GM23338 (cell line): ENCODE measurements at regions not wholly inside any gene's neighbourhood (a gene's known extent, or its start where the extent isn't known, plus 50 kb on each side); places are given as distances from the start of the nearest gene placed in this dataset.

Experiments
- ATAC-seq: fragments of 200-7000 bp; cut with Tn5 transposase; 3 replicates; pipeline ENCODE4 v1.9.1; 2020
- DNase-seq: peaks from one replicate; pipeline ENCODE4 v3.0.0-alpha.2; 2015; ENCODE audit warnings: low spot score
- H2AFZ ChIP-seq: fragments of 200-600 bp; sonication (generic); 2 replicates; pipeline ENCODE4 v1.8.0; 2016; ENCODE audit warnings: antibody characterized with exemption, mild to moderate bottlenecking, moderate library complexity
- H3F3A ChIP-seq: fragments of 200-600 bp; sonication (generic); replicated peaks from 2 replicates; pipeline ENCODE4 v1.8.0; 2017; ENCODE audit warnings: antibody characterized with exemption, mixed run types, low read depth
- H3K27ac ChIP-seq: fragments of 200-600 bp; sonication (generic); 2 replicates; pipeline ENCODE4 v1.6.1; 2016; ENCODE audit warnings: low read depth
- H3K27me3 ChIP-seq: fragments of 200-600 bp; sonication (generic); 2 replicates; pipeline ENCODE4 v1.8.0; 2016; ENCODE audit warnings: mild to moderate bottlenecking, mixed run types, moderate library complexity; ENCODE audit not compliant: insufficient read depth
- H3K36me3 ChIP-seq: fragments of 200-600 bp; sonication (generic); 2 replicates; pipeline ENCODE4 v1.8.0; 2016; ENCODE audit warnings: mild to moderate bottlenecking; ENCODE audit not compliant: insufficient read depth
- H3K4me1 ChIP-seq: fragments of 200-600 bp; sonication (generic); 2 replicates; pipeline ENCODE4 v1.8.0; 2016; ENCODE audit warnings: mild to moderate bottlenecking, moderate library complexity; ENCODE audit not compliant: insufficient read depth
- H3K4me2 ChIP-seq: fragments of 200-600 bp; sonication (generic); 2 replicates; pipeline ENCODE4 v1.7.1; 2017; ENCODE audit warnings: mixed run types
- H3K4me3 ChIP-seq: fragments of 200-600 bp; sonication (generic); 2 replicates; pipeline ENCODE4 v1.6.1; 2016; ENCODE audit warnings: mixed run types
- H3K79me2 ChIP-seq: fragments of 200-600 bp; sonication (generic); replicated peaks from 2 replicates; pipeline ENCODE4 v1.8.0; 2017; ENCODE audit warnings: mild to moderate bottlenecking; ENCODE audit not compliant: insufficient read depth
- H3K9me2 ChIP-seq: fragments of 200-600 bp; sonication (generic); 2 replicates; pipeline ENCODE4 v1.8.0; 2017; ENCODE audit not compliant: insufficient read depth
- H4K20me1 ChIP-seq: fragments of 200-600 bp; sonication (generic); replicated peaks from 2 replicates; pipeline ENCODE4 v1.8.0; 2017; ENCODE audit warnings: mild to moderate bottlenecking; ENCODE audit not compliant: insufficient read depth
- H3K27ac Mint-ChIP-seq: 2 replicates; pipeline ENCODE4 v1.8.0; 2020; ENCODE audit warnings: inconsistent platforms, mild to moderate bottlenecking, moderate library complexity, mixed read lengths
- H3K27me3 Mint-ChIP-seq: 3 replicates; pipeline ENCODE4 v1.8.0; 2022; ENCODE audit warnings: low read depth, mild to moderate bottlenecking, moderate library complexity, mixed read lengths, inconsistent platforms; ENCODE audit not compliant: insufficient read depth, poor library complexity
- H3K36me3 Mint-ChIP-seq: 3 replicates; pipeline ENCODE4 v1.8.0; 2021; ENCODE audit warnings: low read depth, mild to moderate bottlenecking, inconsistent platforms, moderate library complexity, mixed read lengths
- H3K4me1 Mint-ChIP-seq: 3 replicates; pipeline ENCODE4 v1.8.0; 2020; ENCODE audit warnings: mild to moderate bottlenecking, inconsistent platforms, mixed read lengths
- H3K4me3 Mint-ChIP-seq: 3 replicates; pipeline ENCODE4 v1.8.0; 2021; ENCODE audit warnings: moderate library complexity, mild to moderate bottlenecking, inconsistent platforms, mixed read lengths
- H3K9me3 Mint-ChIP-seq: 3 replicates; pipeline ENCODE4 v1.8.0; 2020; ENCODE audit warnings: moderate library complexity, mild to moderate bottlenecking, inconsistent platforms, mixed read lengths
- EZH2 ChIP-seq: fragments of 200-600 bp; sonication (generic); IDR thresholded peaks from one replicate; pipeline ENCODE4 v1.8.0; 2017; ENCODE audit warnings: antibody characterized with exemption, mild to moderate bottlenecking, low read depth; ENCODE audit not compliant: unreplicated experiment
- JUNB ChIP-seq: IDR thresholded peaks from one replicate; pipeline ENCODE4 v1.6.1; 2016; ENCODE audit warnings: antibody characterized with exemption; ENCODE audit not compliant: unreplicated experiment
- NANOG ChIP-seq: IDR thresholded peaks from 2 replicates; pipeline ENCODE4 v1.6.1; 2016; ENCODE audit warnings: antibody characterized with exemption, borderline replicate concordance
- POLR2AphosphoS5 ChIP-seq: IDR thresholded peaks from 2 replicates; pipeline ENCODE4 v1.6.1; 2016; ENCODE audit warnings: antibody characterized with exemption, low read depth
- ZNF331 ChIP-seq: fragments of 250-450 bp; sonication (Bioruptor Pico); IDR thresholded peaks from 2 replicates; pipeline ENCODE4 v1.5.0; 2020; ENCODE audit warnings: low read depth, mild to moderate bottlenecking, moderate library complexity
- TF ChIP-seq, protein P1 (sequence below): fragments of 250-450 bp; sonication (Bioruptor Pico); IDR thresholded peaks from 2 replicates; pipeline ENCODE4 v1.5.0; 2020; ENCODE audit warnings: mild to moderate bottlenecking, moderate library complexity
- TF ChIP-seq, protein P2 (sequence below): IDR thresholded peaks from one replicate; pipeline ENCODE4 v1.6.1; 2018; ENCODE audit warnings: antibody characterized with exemption; ENCODE audit not compliant: unreplicated experiment

DNA sequence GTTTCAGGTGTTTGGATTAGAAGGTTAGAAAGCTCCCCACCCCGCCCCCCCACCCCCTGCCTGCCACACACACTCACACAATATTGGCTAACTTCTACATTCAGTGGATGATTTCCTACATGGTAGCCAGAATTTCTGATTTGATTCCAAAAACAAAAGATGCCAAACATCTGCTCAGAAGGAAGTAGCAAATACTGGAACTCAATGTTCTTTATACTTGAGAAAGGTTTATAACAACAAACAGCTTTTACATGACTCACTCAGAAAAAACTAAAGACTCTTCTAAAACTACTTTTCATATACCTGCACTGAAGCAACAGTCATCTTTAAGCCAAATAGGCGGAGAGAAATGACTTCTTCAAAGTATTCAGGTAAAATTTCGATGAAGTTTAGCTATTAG lies 750.5 kb upstream of the POU3F4 start (continued):
- TF ChIP-seq, protein P1, sequence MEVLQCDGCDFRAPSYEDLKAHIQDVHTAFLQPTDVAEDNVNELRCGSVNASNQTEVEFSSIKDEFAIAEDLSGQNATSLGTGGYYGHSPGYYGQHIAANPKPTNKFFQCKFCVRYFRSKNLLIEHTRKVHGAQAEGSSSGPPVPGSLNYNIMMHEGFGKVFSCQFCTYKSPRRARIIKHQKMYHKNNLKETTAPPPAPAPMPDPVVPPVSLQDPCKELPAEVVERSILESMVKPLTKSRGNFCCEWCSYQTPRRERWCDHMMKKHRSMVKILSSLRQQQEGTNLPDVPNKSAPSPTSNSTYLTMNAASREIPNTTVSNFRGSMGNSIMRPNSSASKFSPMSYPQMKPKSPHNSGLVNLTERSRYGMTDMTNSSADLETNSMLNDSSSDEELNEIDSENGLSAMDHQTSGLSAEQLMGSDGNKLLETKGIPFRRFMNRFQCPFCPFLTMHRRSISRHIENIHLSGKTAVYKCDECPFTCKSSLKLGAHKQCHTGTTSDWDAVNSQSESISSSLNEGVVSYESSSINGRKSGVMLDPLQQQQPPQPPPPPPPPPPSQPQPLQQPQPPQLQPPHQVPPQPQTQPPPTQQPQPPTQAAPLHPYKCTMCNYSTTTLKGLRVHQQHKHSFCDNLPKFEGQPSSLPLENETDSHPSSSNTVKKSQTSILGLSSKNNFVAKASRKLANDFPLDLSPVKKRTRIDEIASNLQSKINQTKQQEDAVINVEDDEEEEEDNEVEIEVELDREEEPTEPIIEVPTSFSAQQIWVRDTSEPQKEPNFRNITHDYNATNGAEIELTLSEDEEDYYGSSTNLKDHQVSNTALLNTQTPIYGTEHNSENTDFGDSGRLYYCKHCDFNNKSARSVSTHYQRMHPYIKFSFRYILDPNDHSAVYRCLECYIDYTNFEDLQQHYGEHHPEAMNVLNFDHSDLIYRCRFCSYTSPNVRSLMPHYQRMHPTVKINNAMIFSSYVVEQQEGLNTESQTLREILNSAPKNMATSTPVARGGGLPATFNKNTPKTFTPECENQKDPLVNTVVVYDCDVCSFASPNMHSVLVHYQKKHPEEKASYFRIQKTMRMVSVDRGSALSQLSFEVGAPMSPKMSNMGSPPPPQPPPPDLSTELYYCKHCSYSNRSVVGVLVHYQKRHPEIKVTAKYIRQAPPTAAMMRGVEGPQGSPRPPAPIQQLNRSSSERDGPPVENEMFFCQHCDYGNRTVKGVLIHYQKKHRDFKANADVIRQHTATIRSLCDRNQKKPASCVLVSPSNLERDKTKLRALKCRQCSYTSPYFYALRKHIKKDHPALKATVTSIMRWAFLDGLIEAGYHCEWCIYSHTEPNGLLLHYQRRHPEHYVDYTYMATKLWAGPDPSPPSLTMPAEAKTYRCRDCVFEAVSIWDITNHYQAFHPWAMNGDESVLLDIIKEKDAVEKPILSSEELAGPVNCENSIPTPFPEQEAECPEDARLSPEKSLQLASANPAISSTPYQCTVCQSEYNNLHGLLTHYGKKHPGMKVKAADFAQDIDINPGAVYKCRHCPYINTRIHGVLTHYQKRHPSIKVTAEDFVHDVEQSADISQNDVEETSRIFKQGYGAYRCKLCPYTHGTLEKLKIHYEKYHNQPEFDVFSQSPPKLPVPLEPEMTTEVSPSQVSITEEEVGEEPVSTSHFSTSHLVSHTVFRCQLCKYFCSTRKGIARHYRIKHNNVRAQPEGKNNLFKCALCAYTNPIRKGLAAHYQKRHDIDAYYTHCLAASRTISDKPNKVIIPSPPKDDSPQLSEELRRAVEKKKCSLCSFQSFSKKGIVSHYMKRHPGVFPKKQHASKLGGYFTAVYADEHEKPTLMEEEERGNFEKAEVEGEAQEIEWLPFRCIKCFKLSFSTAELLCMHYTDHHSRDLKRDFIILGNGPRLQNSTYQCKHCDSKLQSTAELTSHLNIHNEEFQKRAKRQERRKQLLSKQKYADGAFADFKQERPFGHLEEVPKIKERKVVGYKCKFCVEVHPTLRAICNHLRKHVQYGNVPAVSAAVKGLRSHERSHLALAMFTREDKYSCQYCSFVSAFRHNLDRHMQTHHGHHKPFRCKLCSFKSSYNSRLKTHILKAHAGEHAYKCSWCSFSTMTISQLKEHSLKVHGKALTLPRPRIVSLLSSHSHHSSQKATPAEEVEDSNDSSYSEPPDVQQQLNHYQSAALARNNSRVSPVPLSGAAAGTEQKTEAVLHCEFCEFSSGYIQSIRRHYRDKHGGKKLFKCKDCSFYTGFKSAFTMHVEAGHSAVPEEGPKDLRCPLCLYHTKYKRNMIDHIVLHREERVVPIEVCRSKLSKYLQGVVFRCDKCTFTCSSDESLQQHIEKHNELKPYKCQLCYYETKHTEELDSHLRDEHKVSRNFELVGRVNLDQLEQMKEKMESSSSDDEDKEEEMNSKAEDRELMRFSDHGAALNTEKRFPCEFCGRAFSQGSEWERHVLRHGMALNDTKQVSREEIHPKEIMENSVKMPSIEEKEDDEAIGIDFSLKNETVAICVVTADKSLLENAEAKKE: no peak

DNA sequence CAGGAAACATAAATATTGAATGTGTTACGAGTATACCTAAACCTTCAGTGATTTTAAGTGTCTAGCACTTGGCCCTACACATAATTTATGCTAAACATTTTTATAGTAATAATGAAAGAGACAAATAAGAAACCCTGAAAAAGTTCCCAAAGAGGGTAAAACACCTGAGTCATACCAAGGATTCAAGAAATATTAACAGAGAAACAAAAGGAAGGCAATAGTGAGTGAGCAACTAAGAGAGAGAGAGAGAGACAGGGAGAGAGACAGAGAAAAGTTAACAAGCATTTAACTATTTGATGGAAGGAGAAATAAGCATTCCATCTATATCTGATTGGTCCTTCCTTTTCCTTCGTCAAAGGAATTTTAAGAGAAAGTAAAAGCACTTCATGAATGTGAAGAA lies 743.6 kb upstream of the POU3F4 start:
- H2AFZ ChIP-seq: no peak overlapping the region
- no peaks in the 10 kb centered on the region for H3K27me3 ChIP-seq
- no peaks in the 10 kb centered on the region for H3K36me3 ChIP-seq
- ATAC-seq (no peak), DNase-seq (no peak)
- no peak overlapping the region for H3K27ac Mint-ChIP-seq
- no peaks in the 10 kb centered on the region for H3K4me1 ChIP-seq
- H3K79me2 ChIP-seq: no peaks in the 10 kb centered on the region
- no peak overlapping the region for H3K4me3 Mint-ChIP-seq
- no peaks in the 10 kb centered on the region for H4K20me1 ChIP-seq
- no peak overlapping the region for H3K4me2 ChIP-seq
- no peaks in the 10 kb centered on the region for H3K9me2 ChIP-seq
- H3K4me3 ChIP-seq: no peak overlapping the region
- peaks cover 8% of the 10 kb centered on the region; the same call in 1 of the 3 replicates for H3K36me3 Mint-ChIP-seq
- no peaks in the 10 kb centered on the region for H3F3A ChIP-seq
- peaks cover 8% of the 10 kb centered on the region for H3K9me3 Mint-ChIP-seq
- no peaks in the 10 kb centered on the region for H3K4me1 Mint-ChIP-seq
- no peak overlapping the region for H3K27ac ChIP-seq
- H3K27me3 Mint-ChIP-seq: no peaks in the 10 kb centered on the region
- TF ChIP-seq, protein P2, sequence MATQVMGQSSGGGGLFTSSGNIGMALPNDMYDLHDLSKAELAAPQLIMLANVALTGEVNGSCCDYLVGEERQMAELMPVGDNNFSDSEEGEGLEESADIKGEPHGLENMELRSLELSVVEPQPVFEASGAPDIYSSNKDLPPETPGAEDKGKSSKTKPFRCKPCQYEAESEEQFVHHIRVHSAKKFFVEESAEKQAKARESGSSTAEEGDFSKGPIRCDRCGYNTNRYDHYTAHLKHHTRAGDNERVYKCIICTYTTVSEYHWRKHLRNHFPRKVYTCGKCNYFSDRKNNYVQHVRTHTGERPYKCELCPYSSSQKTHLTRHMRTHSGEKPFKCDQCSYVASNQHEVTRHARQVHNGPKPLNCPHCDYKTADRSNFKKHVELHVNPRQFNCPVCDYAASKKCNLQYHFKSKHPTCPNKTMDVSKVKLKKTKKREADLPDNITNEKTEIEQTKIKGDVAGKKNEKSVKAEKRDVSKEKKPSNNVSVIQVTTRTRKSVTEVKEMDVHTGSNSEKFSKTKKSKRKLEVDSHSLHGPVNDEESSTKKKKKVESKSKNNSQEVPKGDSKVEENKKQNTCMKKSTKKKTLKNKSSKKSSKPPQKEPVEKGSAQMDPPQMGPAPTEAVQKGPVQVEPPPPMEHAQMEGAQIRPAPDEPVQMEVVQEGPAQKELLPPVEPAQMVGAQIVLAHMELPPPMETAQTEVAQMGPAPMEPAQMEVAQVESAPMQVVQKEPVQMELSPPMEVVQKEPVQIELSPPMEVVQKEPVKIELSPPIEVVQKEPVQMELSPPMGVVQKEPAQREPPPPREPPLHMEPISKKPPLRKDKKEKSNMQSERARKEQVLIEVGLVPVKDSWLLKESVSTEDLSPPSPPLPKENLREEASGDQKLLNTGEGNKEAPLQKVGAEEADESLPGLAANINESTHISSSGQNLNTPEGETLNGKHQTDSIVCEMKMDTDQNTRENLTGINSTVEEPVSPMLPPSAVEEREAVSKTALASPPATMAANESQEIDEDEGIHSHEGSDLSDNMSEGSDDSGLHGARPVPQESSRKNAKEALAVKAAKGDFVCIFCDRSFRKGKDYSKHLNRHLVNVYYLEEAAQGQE: no peak
- no peak for TF ChIP-seq ZNF331 (CRISPR knock-in tag)
- TF ChIP-seq POLR2AphosphoS5: no peak
- TF ChIP-seq, protein P1: no peak
- no peak for TF ChIP-seq JUNB
- TF ChIP-seq NANOG: no peak
- TF ChIP-seq EZH2: no peak
